22Rv1 (cell line): ENCODE measurements at regions not wholly inside any gene's neighbourhood (a gene's known extent, or its start where the extent isn't known, plus 50 kb on each side); places are given as distances from the start of the nearest gene placed in this dataset.
"Not testable (repeated sequence)": the region's sequence is repeated elsewhere in the genome, so short reads cannot be mapped to it uniquely, and the experiment has no call there.

Source experiments
- H3K27ac ChIP-seq: fragments of 450-650 bp; 2 replicates; pipeline ENCODE4 v1.5.1; 2017
- ZFX ChIP-seq: fragments of 450-650 bp; IDR thresholded peaks from 2 replicates; pipeline ENCODE4 v1.6.1; 2017; ENCODE audit warnings: antibody characterized with exemption, borderline replicate concordance
- TF ChIP-seq, protein P1 (sequence below): fragments of 450-650 bp; IDR thresholded peaks from 2 replicates; pipeline ENCODE4 v1.5.1; 2017; ENCODE audit warnings: mild to moderate bottlenecking

GRCh38 chr13:44780591-44781280, 204.6 kb upstream of the TSC22D1 start:
- no peak overlapping the region for H3K27ac ChIP-seq

GRCh38 chr13:44778761-44779484, 202.8 kb upstream of the TSC22D1 start:
- TF ChIP-seq, protein P1, sequence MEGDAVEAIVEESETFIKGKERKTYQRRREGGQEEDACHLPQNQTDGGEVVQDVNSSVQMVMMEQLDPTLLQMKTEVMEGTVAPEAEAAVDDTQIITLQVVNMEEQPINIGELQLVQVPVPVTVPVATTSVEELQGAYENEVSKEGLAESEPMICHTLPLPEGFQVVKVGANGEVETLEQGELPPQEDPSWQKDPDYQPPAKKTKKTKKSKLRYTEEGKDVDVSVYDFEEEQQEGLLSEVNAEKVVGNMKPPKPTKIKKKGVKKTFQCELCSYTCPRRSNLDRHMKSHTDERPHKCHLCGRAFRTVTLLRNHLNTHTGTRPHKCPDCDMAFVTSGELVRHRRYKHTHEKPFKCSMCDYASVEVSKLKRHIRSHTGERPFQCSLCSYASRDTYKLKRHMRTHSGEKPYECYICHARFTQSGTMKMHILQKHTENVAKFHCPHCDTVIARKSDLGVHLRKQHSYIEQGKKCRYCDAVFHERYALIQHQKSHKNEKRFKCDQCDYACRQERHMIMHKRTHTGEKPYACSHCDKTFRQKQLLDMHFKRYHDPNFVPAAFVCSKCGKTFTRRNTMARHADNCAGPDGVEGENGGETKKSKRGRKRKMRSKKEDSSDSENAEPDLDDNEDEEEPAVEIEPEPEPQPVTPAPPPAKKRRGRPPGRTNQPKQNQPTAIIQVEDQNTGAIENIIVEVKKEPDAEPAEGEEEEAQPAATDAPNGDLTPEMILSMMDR, result no peak
- TF ChIP-seq ZFX, result no peak
- H3K27ac ChIP-seq, result no peak overlapping the region

More at GRCh38 chr13:44780591-44781280, 204.6 kb upstream of the TSC22D1 start:
- no peak for TF ChIP-seq ZFX
- TF ChIP-seq, protein P1, result no peak

- not testable (repeated sequence) for H3K27ac ChIP-seq
Observed at GRCh38 chr13:44775290-44775689, 199.2 kb upstream of the TSC22D1 start.

- TF ChIP-seq, protein P1, result no peak
- TF ChIP-seq ZFX, result no peak
- no peak overlapping the region for H3K27ac ChIP-seq
Observed at GRCh38 chr13:44770951-44771350, 194.8 kb upstream of the TSC22D1 start.

GRCh38 chr13:44769686-44770085, 193.6 kb upstream of the TSC22D1 start:
- no peak overlapping the region for H3K27ac ChIP-seq
- TF ChIP-seq, protein P1, result no peak
- no peak for TF ChIP-seq ZFX

DNA sequence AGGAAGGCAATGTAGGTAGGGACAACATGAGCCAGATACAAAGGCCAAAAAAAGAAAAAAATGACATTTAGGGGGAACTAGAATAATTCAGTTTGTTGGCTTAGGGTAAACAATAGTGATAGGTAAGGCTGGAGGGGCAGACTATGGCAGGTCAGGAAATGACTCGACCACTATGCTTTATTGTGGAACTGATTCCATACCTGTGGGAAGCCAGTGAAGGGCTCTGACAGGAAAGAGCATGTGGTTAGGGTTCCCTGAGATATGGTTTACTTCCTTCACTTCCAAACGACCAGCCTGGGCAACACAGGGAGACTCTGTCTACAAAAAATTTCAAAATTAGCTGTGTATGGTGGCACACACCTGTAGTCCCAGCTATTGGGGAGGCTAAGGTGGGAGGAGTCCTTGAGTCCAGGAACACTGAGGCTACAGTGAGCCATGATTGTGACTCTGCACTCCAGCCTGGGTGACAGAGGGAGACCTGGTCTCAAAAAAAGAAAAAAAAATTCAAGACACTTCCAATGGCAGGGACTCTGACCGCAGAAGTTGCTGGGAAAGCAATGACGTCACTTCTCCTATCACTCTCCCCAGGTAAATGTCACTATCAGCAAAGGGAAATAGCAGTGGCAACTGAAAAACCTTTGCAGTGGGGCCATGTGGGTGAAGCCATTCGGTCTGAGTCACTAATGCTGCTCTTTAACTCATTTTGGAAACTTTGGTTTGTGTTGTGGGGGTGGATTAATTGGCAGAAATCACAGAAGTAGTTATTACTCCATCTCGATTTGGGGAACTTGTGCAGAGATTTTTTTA, 192.8 kb upstream of the TSC22D1 start:
- no peak for TF ChIP-seq ZFX
- TF ChIP-seq, protein P1, result no peak
- no peak overlapping the region for H3K27ac ChIP-seq

DNA sequence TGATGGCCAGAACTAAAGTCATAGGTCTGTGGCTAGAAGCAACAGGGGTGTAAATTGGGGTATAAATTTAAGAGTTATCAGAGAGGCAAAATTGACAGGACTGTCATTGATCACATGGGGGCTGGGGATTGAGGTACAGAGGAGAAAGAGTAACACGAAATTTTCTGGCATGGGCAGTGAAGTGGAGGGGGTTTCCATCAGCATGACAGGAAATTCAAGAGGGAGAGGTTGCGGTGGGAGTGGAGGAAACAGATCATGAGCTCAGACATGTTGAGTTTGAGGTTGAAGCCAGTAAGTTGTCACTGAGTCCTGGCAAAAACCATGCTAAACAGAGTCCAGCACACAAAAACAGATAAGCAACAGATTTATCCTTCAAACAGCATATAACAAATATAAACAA, 192.1 kb upstream of the TSC22D1 start:
- H3K27ac ChIP-seq, result no peak overlapping the region
- TF ChIP-seq, protein P1, result no peak
- TF ChIP-seq ZFX, result no peak
